GM18907 (cell line): ENCODE measurements at regions not wholly inside any gene's neighbourhood (a gene's known extent, or its start where the extent isn't known, plus 50 kb on each side); places are given as distances from the start of the nearest gene placed in this dataset.
"Not testable (repeated sequence)": the region's sequence is repeated elsewhere in the genome, so short reads cannot be mapped to it uniquely, and the experiment has no call there.

ENCODE experiments used
- ATAC-seq: cut with Tn5 transposase; IDR thresholded peaks from one replicate; pipeline ENCODE4 v1.9.1; 2021; ENCODE audit warnings: mild to moderate bottlenecking, moderate library complexity; ENCODE audit not compliant: unreplicated experiment

DNA sequence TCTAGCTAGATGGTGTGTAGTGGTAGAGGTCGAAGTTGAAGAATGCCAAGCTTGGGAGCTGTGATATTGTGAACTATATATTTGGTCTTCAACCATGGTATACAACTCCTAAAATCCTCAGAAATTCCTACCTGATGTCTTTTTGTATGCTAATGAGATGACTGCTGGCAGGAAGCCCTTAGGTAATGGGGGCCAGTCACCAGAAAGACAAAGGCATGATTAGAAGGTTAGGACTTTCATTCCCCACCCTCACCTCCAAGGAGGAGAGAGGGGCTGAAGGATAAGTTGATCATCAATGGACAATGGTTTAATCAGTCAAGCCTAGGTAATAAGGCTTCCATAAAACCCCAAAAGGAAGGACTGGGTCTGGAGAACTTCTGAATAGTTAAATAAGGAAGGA is 285.7 kb upstream of the POU5F2 start:
- no peak for ATAC-seq

GRCh38 chr5:94025788-94026473 is 284.5 kb upstream of the POU5F2 start:
- ATAC-seq: no peak

GRCh38 chr5:94024620-94025019 is 283.2 kb upstream of the POU5F2 start:
- no peak for ATAC-seq

GRCh38 chr5:94024101-94024500 is 282.7 kb upstream of the POU5F2 start:
- ATAC-seq: no peak

DNA sequence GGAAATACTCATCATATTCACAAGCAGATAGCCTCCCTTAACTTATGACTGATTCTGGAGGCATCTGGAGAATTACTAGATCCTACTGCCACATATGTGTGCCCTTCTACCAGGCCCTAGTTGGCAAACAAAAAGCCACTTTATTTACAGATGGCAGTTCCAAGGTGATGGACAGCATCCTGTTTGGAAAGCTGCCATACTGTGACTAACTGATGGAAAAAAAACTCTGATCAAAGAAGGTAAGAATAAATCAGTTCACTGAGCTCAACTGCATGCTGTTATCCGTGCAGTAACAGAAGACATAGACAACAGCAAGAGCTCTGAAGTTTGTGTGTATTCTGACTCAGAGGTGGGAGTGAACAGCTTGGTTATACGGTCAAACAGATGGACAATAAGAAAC is 279.8 kb upstream of the POU5F2 start:
- ATAC-seq: no peak

DNA sequence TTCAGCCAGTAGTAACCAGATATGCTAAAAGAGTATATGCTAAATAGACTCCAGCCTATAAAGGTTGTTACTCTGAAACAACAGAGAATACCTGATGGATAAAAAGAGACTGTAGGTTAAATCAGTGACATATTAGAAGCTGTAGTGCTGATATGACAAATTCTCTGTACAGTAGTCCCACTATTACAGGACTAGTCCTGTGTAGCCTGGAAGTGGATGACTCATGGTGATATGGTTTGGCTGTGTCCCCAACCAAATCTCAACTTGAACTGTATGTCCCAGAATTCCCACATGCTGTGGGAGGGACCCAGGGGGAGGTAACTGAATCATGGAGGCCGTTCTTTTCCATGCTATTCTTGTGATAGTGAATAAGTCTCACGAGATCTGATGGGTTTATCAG is 276.2 kb upstream of the POU5F2 start:
- ATAC-seq: no peak

DNA sequence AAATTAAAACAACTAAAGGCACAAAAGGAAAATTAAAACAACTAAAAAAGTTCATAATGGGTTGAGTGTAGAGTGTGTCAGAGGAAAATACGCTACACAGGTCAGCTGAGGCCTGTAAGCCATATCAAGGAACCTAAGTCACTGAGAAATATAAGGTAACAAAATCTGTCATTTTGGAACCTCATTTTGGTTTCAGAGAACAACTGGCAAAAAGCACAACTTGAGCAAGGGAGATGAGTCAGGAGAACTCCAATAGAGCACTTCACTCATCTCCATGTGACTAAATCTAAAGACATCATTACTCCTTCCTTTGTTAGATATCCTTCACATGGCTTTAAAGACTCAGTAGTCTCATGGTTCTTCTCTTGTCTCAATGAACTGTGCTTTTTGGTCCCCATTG is 269.4 kb upstream of the POU5F2 start:
- no peak for ATAC-seq

DNA sequence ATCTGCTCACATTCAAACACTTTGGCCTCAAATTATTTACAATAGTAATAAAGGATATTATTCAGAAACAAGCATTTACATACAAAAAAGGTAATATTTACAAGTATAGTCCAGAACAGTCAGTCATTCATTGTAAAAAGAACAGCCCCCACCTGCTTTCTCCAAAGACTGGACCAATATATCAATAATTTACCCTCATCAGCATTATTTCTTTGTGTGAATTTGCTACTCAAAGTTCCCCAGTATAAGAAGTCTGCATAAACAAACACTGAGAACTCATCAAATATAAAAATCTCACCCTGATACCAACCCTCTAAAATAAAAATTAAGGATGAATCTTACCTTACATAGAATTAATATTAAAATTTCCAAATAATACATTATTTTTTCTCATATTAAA is 267.8 kb upstream of the POU5F2 start:
- no peak for ATAC-seq

GRCh38 chr5:93998951-93999455 is 257.6 kb upstream of the POU5F2 start:
- no peak for ATAC-seq

DNA sequence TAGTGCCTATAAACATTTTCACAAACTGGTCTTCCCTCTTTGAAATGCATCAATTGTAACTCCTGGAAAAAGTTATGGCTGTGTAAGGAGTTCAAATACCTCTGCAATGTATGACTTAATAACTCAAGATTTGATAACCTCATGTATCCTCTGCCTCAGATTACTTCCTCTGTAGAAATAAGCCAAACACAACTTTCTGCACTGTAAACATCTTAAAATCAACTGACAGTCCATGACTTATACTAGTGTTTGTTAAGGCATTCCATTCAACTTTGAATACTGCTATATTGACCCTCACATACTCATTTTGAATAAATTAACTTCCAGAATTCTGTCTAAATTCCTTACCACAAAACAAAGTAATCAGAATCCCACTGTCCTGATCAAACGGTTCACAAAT is 256.2 kb upstream of the POU5F2 start:
- ATAC-seq: no peak

DNA sequence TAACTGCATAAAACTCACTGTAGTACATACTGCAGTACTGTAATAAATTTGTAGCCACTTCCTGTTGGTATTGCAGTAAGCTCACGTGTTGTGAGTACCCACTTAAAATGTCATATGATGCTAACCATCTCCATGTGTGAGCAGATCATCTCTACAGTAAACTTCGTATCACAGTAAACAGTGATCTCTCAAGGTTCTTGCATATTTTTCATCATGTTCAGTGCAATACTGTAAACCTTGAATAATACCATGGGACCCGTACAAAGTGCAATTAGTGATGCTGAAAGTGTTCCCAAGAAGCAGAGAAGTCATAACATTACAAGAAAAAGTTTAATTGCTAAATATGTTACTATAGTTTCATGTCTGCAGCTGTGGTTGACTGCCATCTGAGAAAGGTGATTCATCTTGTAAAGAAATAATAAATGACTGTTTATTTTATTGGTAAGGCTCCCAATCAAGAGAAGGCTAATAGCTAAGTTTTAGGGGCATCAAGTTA is 253.8 kb upstream of the POU5F2 start:
- peak; percentile 80 for ATAC-seq

- ATAC-seq: no peak
These were observed 251.8 kb upstream of the POU5F2 start for GRCh38 chr5:93993161-93993560.

DNA sequence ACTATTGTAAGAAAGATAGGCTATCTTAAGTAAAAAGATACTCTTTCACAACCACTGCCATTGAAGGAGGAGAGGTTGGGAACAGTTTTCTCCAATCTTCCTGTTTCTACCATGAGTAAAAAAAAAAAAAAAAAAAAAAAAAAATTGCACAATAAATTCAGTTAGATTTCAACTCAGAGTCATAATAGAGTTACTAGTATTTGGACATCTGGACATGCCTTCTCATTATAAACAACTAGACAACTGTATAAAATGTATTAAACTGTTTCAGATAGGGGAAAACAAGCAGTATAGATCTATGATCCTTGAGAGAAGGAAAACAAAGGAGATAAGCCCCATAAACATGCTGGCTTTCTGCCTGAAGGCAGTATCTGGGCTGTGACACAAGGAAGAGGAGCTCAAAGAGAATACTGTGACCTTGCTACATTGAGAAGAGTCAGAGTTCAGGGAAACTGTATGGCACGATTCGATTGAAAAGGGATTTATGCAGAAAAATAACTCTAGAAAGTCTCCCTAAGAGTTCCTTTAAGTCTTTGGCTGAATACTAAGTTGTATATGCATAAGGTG is 249.2 kb upstream of the POU5F2 start:
- ATAC-seq: no peak

- not testable (repeated sequence) for ATAC-seq
These were observed 244.7 kb upstream of the POU5F2 start for GRCh38 chr5:93985940-93986570.

- no peak for ATAC-seq
These were observed 236.8 kb upstream of the POU5F2 start for GRCh38 chr5:93978222-93978621.

GRCh38 chr5:93967923-93968322 is 226.5 kb upstream of the POU5F2 start:
- ATAC-seq: no peak

GRCh38 chr5:93964421-93964820 is 223.0 kb upstream of the POU5F2 start:
- no peak for ATAC-seq

DNA sequence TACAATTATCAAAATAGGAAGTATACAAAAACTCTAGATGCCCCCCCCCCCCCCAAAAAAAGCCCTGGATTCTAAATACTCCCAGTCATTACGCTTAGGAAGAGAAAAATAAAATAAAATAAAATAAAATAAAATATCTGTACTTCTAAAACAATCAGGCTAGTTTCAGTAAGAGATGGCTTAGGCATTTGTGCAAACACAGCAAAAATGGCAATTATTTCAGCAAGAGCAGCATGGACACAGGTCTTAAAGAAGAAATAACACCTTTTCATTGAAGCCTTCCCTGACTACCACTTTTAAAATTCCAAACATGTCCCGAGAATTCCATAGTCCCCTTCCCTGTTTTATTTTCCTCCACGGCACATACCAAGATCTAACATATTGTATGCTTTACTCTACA is 218.6 kb upstream of the POU5F2 start:
- no peak for ATAC-seq

GRCh38 chr5:93956006-93956405 is 214.6 kb upstream of the POU5F2 start:
- ATAC-seq: no peak

- ATAC-seq: no peak
These were observed 213.1 kb upstream of the POU5F2 start for GRCh38 chr5:93954421-93955069.

- no peak for ATAC-seq
These were observed 212.0 kb upstream of the POU5F2 start for GRCh38 chr5:93953442-93953841.

DNA sequence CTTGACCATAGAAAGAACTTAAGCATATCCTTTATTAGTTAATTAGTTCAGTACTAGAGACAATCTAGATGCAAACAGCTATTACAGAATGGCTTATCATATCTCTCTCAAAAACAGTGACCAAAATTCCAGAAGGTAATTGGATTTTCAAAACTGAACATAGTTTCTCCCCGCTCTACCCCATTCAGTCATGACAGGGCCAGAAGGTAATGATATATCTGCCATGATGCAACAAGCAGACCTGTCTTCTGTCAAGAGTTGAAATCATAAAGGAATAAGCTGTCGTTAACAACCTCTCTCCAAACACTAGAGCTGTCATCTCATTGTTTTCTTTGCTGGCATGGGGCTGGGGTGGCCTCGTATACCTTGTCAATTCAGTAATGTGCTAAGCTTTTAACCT is 200.5 kb upstream of the POU5F2 start:
- ATAC-seq: no peak
